ENCODE measurements at regions not wholly inside any gene's neighbourhood (a gene's known extent, or its start where the extent isn't known, plus 50 kb on each side); places are given as distances from the start of the nearest gene placed in this dataset.
"Not testable (repeated sequence)": the region's sequence is repeated elsewhere in the genome, so short reads cannot be mapped to it uniquely, and the experiment has no call there.

DNA sequence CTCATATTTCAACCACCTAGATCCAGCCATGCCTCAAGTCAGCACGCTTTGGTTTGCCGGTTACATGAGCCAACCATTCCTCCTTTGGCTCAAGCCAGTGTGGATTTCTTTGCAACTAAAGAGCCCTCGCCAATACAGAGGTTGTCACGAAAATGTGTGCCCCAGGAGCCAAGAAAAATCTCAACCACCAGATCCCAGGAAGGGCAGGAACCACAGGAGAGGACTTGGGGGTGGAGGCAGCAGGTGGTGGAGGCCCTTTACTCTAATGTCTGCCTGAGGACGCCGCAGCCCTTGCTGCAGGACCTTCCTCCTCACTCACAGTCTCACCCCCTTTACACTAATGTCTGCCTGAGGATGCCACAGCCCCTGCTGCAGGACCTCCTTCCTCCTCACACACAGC lies 144.8 kb upstream of the PHACTR3 start:
- no peak for DNase-seq

DNA sequence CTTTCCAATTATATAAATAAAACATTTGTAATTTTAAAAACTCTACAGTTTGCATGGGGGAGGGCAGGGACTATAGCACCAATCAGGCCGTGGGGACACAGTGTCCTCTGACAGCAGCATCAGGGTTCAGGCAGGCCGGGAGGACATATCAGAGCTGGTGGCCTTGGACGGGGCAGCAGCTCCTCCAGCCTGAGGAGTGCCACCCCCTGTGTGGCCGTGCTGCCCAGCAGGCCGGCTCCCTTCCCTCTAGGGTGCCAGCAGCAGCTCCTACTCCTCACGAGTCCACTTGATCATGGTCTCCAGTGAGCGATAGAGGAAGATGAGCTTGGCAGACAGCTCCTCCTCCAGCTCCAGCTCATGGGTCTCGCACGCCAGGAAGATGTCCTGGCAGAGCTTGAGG lies 144.0 kb upstream of the PHACTR3 start:
- DNase-seq: no peak

- no peak for DNase-seq
Measured at GRCh38 chr20:59461526-59461925, 142.8 kb upstream of the PHACTR3 start.

DNA sequence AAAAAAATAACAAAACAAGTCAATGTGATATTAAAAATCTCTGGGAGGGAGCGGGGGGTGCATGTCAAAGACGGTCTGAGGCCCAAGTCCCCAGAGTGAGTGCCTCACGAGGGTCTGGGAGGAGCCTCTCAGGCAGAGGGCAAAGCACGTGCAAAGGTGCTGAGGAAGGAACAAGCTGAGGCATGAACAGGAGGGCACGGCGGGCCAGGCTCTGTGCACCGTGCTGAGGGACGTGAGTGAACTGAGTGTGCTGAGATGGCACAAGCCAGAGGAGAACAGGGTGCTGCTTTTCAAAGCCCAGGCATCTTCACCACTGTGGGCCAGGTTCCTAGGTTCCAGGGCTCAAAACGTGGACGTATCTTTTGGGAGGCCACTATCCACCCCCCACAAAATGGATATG lies 142.1 kb upstream of the PHACTR3 start:
- no peak for DNase-seq

DNA sequence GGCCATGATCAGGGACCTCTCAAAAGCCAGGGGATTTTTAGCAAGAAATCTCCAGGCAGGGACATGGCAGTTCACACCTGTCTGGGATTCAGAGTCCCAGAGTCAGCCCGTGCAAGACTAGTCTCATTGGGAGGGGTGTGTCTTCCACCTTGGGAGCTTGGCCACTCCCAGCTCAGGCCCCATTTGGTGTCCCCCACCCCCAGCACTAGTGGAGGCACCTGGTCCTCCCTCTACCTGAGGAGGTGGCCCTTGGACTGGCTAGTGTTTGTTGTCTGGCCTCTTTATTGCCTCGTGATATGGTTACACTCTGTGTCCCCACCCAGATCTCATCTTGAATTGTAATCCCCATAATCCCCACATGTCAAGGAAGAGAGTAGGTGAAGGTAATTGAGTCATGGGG lies 140.8 kb upstream of the PHACTR3 start:
- no peak for DNase-seq

DNA sequence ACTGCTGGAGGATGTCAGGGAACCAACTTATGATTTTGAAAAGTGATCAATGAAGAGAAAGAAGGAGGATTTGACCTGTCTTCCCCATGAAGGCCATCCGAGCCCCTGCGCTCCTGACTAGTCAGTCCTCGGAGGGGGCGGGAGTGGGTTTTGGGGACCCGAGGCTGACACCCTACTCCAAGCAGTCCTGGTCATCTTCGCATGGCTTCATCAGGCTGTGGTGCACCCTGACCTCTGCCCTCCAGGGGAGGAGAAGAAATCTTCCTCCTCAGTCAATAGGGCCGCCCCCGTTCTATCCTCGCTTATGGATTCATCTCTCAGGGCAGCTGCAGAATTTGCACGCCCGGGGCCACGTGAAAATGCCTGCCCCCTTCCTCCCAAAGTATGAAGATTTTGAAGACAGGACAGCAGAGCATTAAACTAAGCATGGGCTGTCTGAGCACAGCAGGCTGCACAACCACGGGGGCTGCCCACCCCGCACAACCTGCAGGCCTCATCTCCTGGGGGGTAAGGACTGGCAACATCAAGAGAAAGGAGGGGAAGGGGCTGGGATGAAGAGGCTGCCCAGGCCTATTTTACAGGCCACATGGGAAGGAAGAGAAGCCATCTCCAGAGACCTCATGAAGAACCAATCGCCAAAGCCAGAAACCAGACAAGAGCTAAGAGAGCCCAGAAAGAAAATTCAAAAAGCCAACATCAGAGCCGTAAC lies 138.1 kb upstream of the PHACTR3 start:
- DNase-seq: no peak

GRCh38 chr20:59468831-59469230 lies 135.5 kb upstream of the PHACTR3 start:
- no peak for DNase-seq

DNA sequence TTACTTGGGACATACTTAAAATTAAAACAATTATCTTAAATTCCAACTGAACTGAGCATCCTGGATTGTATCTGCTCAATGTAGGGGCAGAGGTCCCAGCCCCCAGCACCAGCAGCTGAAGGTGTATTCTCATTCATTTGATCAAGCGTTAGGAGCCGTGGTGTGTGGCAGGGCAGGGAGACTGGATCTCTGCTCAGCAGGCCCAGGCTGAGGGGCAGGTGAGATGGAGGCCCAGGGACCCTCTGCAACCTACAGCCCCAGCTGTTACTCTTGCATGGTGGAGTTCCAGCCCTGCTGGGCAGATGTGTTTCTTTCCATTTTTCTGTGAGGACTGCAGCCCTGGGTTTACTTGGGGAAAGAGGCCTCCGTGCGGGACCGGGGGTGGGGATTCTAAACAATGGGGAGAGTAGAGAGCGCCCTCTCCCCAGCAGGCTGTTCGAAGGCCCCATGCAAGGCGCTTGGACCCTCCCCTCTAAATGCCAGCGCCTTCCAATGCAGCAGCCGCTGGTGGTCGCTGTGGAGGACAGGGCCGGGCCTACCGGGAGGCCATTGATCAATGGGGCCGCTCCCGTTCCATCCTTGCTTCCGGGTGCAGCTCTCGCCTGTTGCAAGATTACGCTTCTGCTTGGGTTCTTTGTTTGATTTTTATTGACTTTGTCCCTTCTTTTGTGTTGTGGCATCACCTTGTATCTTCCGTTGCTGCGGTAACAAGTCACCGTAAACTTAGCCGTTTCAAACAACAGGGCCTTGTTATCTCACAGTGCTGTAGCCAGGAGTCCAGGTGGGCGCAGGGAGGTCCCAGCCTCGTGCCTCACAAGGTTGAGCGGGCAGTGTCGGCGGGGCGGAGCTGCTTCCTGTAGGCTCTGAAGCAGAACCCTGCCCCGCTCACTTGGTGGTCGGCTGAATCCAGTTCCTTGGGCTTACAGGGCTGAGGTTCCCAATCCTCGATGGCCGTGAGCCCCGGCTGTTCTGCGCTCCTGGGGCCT lies 134.8 kb upstream of the PHACTR3 start:
- DNase-seq: no peak

DNA sequence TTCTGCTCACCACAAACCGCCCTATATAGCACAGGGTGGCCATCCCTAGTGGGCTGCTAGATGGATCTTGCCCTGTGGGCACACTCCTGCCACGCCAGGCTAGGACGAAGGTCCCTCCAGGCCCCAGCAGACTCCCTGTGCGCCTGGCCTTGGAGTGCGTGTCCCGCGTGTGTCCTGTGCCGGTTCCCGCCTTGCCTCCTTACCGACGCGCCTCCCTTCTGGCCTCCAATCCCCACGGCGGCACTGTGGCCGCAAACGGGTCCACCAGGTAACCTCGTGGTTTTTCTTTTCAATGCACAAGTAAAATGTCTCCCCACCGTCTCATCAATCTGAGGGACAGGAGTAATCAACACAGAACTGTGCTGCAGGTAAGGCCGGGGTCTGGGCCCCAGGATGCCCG lies 133.8 kb upstream of the PHACTR3 start:
- DNase-seq: no peak

DNA sequence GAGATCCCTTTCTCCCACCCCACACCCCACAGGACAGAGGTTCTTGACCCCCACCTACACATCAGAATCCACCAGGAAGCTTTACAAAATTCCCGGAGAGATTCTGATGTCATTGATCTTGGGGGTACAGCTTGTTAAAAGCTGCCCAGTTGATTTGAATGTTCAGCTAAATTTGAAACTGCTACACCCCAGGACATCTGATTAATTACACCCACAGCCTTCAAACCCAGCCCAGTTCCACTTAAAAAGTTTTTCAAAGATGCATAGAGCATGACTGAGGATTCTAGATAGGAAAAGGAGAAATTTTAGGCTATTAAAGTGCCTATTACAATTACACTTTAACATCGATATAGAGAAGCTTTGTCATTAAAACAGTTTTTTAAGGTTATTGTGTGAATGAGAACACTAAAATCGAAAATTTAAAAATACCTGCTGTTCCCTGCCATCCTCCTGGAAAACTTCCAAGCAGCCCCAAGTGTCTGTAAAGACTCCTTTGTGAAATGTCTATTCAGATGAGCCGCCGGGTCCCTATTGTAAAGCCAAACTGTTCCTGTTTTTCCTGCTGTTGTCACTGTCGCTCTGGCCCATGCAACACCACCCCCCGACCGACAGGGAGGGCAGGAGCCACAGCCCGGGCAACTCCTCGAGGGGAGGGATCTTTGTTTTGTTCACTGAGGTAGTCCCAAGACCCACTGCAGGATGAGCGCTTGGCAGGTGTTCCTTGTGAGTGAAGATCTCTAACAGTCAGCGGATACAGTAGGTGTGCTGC lies 132.5 kb upstream of the PHACTR3 start:
- no peak for DNase-seq

GRCh38 chr20:59473742-59474141 lies 130.6 kb upstream of the PHACTR3 start:
- DNase-seq: no peak

DNA sequence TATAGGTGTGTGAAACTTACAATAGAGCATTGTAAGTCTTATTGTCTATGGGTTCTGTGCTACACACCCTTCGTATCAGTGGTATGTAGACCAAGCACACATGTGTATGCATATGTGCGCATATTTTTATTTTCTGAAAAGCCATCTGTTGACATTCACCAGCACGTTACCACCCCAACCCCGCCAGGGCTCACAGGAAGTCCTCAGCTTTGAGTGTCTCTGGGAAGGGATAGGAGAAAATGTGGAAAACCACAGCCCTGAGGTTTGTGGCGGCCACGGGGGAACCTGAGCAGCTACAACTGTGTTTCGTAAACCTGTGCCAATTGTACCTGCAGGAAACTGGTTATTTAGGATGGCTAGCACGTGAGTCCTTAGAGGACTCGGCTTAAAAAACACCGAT lies 123.3 kb upstream of the PHACTR3 start:
- no peak for DNase-seq

GRCh38 chr20:59481477-59482018 lies 122.8 kb upstream of the PHACTR3 start:
- no peak for DNase-seq

DNA sequence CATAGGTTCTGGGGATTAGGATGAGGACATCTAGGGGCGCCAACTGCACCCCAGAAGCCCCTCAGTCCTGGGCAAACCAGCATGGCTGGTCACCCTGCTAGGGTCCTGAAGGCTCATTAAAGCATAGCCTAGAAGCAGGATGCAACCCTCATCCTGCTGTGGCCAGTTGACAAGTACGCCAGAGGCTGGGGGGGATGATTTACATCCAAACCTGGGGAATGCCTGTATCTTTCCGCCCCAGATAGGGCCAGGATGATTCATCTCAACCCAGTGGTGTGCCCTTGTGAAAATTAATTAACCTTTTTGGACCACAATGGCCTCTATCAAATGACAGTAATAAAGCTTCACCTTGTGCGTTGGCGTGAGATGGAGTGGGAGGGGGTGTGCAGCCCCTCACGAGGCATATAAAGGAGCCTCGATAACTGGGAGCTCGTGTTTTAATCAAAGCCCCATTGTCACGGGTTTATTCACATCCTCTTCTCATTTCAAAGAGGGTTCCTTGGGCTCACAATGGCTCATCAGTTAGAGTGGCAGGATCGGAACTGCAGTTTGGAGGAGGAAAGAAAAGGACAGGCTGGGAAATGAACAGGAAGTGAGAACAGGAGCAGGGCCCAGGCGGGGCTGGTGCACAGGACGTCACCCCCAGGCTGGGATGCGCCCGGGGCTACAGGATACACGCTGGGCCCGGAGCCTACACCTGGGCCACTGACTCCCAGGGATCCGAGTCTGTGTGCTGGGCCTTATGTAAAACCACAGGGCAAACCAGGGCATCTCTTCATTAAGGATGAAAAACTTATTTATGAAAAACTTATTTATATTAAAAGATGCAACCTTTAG lies 121.8 kb upstream of the PHACTR3 start:
- no peak for DNase-seq

- no peak for DNase-seq
Measured at GRCh38 chr20:59483481-59483880, 120.9 kb upstream of the PHACTR3 start.

- DNase-seq: no peak
Measured at GRCh38 chr20:59484228-59484627, 120.1 kb upstream of the PHACTR3 start.

GRCh38 chr20:59485576-59486454 lies 118.5 kb upstream of the PHACTR3 start:
- DNase-seq: no peak

DNA sequence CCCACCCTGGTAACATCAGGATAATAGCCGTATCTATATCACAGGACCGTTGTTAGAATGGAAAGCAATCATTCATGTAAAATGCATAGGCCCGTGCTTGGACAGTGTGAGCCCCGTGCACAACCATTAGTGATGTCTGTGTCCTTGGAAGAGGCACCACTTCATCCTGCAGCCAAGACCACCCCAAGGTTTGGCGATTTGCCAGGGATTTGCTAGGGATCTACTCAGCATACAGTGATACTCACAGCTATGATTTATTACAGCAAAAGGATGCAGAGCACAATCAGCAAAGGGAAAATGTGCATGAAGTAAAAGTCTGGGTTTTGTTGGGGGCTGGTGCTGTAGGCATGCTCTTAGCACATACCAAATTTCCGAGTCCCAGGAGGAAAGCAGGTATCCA lies 115.9 kb upstream of the PHACTR3 start:
- DNase-seq: not testable (repeated sequence)

GRCh38 chr20:59490196-59491004 lies 113.9 kb upstream of the PHACTR3 start:
- not testable (repeated sequence) for DNase-seq

Measured in anterior cingulate cortex (tissue), 58 donors.